ENCODE measurements at regions not wholly inside any gene's neighbourhood (a gene's known extent, or its start where the extent isn't known, plus 50 kb on each side); places are given as distances from the start of the nearest gene placed in this dataset.

DNA sequence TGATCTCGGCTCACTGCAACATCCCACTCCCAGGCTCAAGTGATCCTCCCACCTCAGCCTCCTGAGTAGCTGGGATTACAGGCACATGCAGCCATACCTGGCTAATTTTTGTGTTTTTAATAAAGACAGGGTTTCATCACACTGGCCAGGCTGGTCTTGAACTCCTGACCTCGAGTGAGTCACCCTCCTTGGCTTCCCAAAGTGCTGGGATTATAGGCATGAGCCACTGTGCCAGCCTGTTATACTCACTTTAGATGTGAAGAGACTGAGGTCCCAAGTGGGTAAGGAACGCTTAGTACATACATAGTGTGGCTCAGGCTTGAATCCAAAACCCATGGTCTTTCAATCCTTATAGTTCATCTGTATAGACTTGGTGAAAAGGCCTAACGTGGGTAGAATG lies 63.7 kb upstream of the EPS8L3 start:
- TF ChIP-seq, protein P1, sequence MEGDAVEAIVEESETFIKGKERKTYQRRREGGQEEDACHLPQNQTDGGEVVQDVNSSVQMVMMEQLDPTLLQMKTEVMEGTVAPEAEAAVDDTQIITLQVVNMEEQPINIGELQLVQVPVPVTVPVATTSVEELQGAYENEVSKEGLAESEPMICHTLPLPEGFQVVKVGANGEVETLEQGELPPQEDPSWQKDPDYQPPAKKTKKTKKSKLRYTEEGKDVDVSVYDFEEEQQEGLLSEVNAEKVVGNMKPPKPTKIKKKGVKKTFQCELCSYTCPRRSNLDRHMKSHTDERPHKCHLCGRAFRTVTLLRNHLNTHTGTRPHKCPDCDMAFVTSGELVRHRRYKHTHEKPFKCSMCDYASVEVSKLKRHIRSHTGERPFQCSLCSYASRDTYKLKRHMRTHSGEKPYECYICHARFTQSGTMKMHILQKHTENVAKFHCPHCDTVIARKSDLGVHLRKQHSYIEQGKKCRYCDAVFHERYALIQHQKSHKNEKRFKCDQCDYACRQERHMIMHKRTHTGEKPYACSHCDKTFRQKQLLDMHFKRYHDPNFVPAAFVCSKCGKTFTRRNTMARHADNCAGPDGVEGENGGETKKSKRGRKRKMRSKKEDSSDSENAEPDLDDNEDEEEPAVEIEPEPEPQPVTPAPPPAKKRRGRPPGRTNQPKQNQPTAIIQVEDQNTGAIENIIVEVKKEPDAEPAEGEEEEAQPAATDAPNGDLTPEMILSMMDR (conservative IDR thresholded peaks at IDR 0.05; ENCODE audit: low read length): no peak
- no peak for TF ChIP-seq EZH2phosphoT487 (IDR thresholded peaks at IDR 0.05; ENCODE audit: borderline replicate concordance, low read depth, low read length)

All from OCI-LY7 (cell line).